ENCODE measurements at regions not wholly inside any gene's neighbourhood (a gene's known extent, or its start where the extent isn't known, plus 50 kb on each side); places are given as distances from the start of the nearest gene placed in this dataset.

- TF ChIP-seq CTCF (IDR thresholded peaks at IDR 0.05; ENCODE audit: low read depth, low read length, poor library complexity, severe bottlenecking) (no peak), EZH2phosphoT487 (IDR thresholded peaks at IDR 0.05; ENCODE audit: borderline replicate concordance, low read length) (no peak)
These were observed 2396.8 kb upstream of the C9orf72 start for GRCh38 chr9:29969856-29970647.

Measured in DOHH2 (cell line).